ENCODE measurements at regions not wholly inside any gene's neighbourhood (a gene's known extent, or its start where the extent isn't known, plus 50 kb on each side); places are given as distances from the start of the nearest gene placed in this dataset.

GRCh38 chr3:139830817-139831216 lies 104.2 kb upstream of the CLSTN2 start:
- TF ChIP-seq CTCF (conservative IDR thresholded peaks at IDR 0.05): no peak
- Mint-ChIP-seq H3K27ac (no peak overlapping the region), H3K27me3 (peaks cover 11% of the 10 kb centered on the region), H3K9me3 (no peaks in the 10 kb centered on the region), H3K4me1 (ENCODE audit: unreplicated experiment) (peaks cover 11% of the 10 kb centered on the region), H3K36me3 (no peaks in the 10 kb centered on the region), H3K4me3 (no peak overlapping the region)
- no peak for DNase-seq (ENCODE audit: extremely low spot score, unreplicated experiment)

GRCh38 chr3:139827833-139828232 lies 107.2 kb upstream of the CLSTN2 start:
- H3K9me3 Mint-ChIP-seq: no peaks in the 10 kb centered on the region
- no peak overlapping the region for H3K4me3 Mint-ChIP-seq
- DNase-seq (ENCODE audit: extremely low spot score, unreplicated experiment): no peak
- peaks cover 14% of the 10 kb centered on the region for H3K27me3 Mint-ChIP-seq
- no peak for TF ChIP-seq CTCF (conservative IDR thresholded peaks at IDR 0.05)
- H3K4me1 Mint-ChIP-seq (ENCODE audit: unreplicated experiment): peaks cover 11% of the 10 kb centered on the region
- no peak overlapping the region for H3K27ac Mint-ChIP-seq
- H3K36me3 Mint-ChIP-seq: no peaks in the 10 kb centered on the region

- H3K4me1 Mint-ChIP-seq (ENCODE audit: unreplicated experiment): no peaks in the 10 kb centered on the region
- DNase-seq (ENCODE audit: extremely low spot score, unreplicated experiment): no peak
- TF ChIP-seq CTCF (conservative IDR thresholded peaks at IDR 0.05): no peak
- H3K27me3 Mint-ChIP-seq: peaks cover 11% of the 10 kb centered on the region
- no peaks in the 10 kb centered on the region for H3K9me3 Mint-ChIP-seq
- H3K4me3 Mint-ChIP-seq: no peak overlapping the region
- no peaks in the 10 kb centered on the region for H3K36me3 Mint-ChIP-seq
- H3K27ac Mint-ChIP-seq: no peak overlapping the region
Observed at GRCh38 chr3:139824864-139825263, 110.1 kb upstream of the CLSTN2 start.

GRCh38 chr3:139814646-139815045 lies 120.3 kb upstream of the CLSTN2 start:
- no peak for DNase-seq (ENCODE audit: extremely low spot score, unreplicated experiment)
- TF ChIP-seq CTCF (conservative IDR thresholded peaks at IDR 0.05): no peak
- no peaks in the 10 kb centered on the region for H3K36me3 Mint-ChIP-seq
- no peak overlapping the region for H3K4me3 Mint-ChIP-seq
- peaks cover 4% of the 10 kb centered on the region for H3K4me1 Mint-ChIP-seq (ENCODE audit: unreplicated experiment)
- peaks cover 24% of the 10 kb centered on the region for H3K27me3 Mint-ChIP-seq
- H3K9me3 Mint-ChIP-seq: no peaks in the 10 kb centered on the region
- no peak overlapping the region for H3K27ac Mint-ChIP-seq

GRCh38 chr3:139811331-139811730 lies 123.7 kb upstream of the CLSTN2 start:
- no peak overlapping the region for H3K27ac Mint-ChIP-seq

More at GRCh38 chr3:139811331-139811730, 123.7 kb upstream of the CLSTN2 start:
- TF ChIP-seq CTCF (conservative IDR thresholded peaks at IDR 0.05): no peak
- no peak overlapping the region for H3K4me3 Mint-ChIP-seq
- H3K4me1 Mint-ChIP-seq (ENCODE audit: unreplicated experiment): peaks cover 4% of the 10 kb centered on the region
- H3K9me3 Mint-ChIP-seq: no peaks in the 10 kb centered on the region
- H3K27me3 Mint-ChIP-seq: peaks cover 16% of the 10 kb centered on the region
- no peaks in the 10 kb centered on the region for H3K36me3 Mint-ChIP-seq
- DNase-seq (ENCODE audit: extremely low spot score, unreplicated experiment): no peak
